ENCODE measurements at regions not wholly inside any gene's neighbourhood (a gene's known extent, or its start where the extent isn't known, plus 50 kb on each side); places are given as distances from the start of the nearest gene placed in this dataset.

GRCh38 chr3:72577190-72577589, 271.1 kb downstream of the SHQ1 start:
- Histone ChIP-seq H3K27ac (no peak overlapping the region), H3K4me1 (no peaks in the 10 kb centered on the region), H3K9me3 (no peaks in the 10 kb centered on the region), H3K36me3 (no peaks in the 10 kb centered on the region), H3K4me3 (no peak overlapping the region), H3K27me3 (no peaks in the 10 kb centered on the region)
- DNase-seq: no peak
- intact Hi-C loops (cut with DNase I; ENCODE audit: low total_unique reads): no loop called here
- no peak for TF ChIP-seq POLR2A (IDR thresholded peaks at IDR 0.05)
- TF ChIP-seq, protein P1, sequence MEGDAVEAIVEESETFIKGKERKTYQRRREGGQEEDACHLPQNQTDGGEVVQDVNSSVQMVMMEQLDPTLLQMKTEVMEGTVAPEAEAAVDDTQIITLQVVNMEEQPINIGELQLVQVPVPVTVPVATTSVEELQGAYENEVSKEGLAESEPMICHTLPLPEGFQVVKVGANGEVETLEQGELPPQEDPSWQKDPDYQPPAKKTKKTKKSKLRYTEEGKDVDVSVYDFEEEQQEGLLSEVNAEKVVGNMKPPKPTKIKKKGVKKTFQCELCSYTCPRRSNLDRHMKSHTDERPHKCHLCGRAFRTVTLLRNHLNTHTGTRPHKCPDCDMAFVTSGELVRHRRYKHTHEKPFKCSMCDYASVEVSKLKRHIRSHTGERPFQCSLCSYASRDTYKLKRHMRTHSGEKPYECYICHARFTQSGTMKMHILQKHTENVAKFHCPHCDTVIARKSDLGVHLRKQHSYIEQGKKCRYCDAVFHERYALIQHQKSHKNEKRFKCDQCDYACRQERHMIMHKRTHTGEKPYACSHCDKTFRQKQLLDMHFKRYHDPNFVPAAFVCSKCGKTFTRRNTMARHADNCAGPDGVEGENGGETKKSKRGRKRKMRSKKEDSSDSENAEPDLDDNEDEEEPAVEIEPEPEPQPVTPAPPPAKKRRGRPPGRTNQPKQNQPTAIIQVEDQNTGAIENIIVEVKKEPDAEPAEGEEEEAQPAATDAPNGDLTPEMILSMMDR (IDR thresholded peaks at IDR 0.05): no peak

- no peak overlapping the region for H3K27ac ChIP-seq
- TF ChIP-seq POLR2A (IDR thresholded peaks at IDR 0.05): no peak
- TF ChIP-seq, protein P1 (IDR thresholded peaks at IDR 0.05): no peak
Measured at GRCh38 chr3:72576563-72576962, 271.7 kb downstream of the SHQ1 start.

GRCh38 chr3:72574144-72574543, 274.1 kb downstream of the SHQ1 start:
- no peaks in the 10 kb centered on the region for H3K9me3 ChIP-seq
- intact Hi-C loops (cut with DNase I; ENCODE audit: low total_unique reads): no loop called here
- DNase-seq: no peak
- H3K27ac ChIP-seq: no peak overlapping the region
- no peak overlapping the region for H3K4me3 ChIP-seq
- H3K36me3 ChIP-seq: no peaks in the 10 kb centered on the region
- no peaks in the 10 kb centered on the region for H3K4me1 ChIP-seq
- no peaks in the 10 kb centered on the region for H3K27me3 ChIP-seq
- TF ChIP-seq, protein P1 (IDR thresholded peaks at IDR 0.05): no peak
- TF ChIP-seq POLR2A (IDR thresholded peaks at IDR 0.05): no peak

More at GRCh38 chr3:72576563-72576962, 271.7 kb downstream of the SHQ1 start:
- no peak overlapping the region for H3K4me3 ChIP-seq
- DNase-seq: no peak
- intact Hi-C loops (cut with DNase I; ENCODE audit: low total_unique reads): no loop called here
- H3K9me3 ChIP-seq: no peaks in the 10 kb centered on the region
- no peaks in the 10 kb centered on the region for H3K4me1 ChIP-seq
- no peaks in the 10 kb centered on the region for H3K36me3 ChIP-seq
- no peaks in the 10 kb centered on the region for H3K27me3 ChIP-seq

- H3K27ac ChIP-seq: no peak overlapping the region
- DNase-seq: no peak
- H3K36me3 ChIP-seq: no peaks in the 10 kb centered on the region
- no peaks in the 10 kb centered on the region for H3K9me3 ChIP-seq
- TF ChIP-seq POLR2A (IDR thresholded peaks at IDR 0.05): no peak
- TF ChIP-seq, protein P1 (IDR thresholded peaks at IDR 0.05): no peak
- no peak overlapping the region for H3K4me3 ChIP-seq
- intact Hi-C loops (cut with DNase I; ENCODE audit: low total_unique reads): no loop called here
- H3K27me3 ChIP-seq: no peaks in the 10 kb centered on the region
- no peaks in the 10 kb centered on the region for H3K4me1 ChIP-seq
Measured at GRCh38 chr3:72573051-72573450, 275.2 kb downstream of the SHQ1 start.

- TF ChIP-seq POLR2A (IDR thresholded peaks at IDR 0.05): no peak
- TF ChIP-seq, protein P1 (IDR thresholded peaks at IDR 0.05): no peak
- no peaks in the 10 kb centered on the region for H3K4me1 ChIP-seq
- H3K9me3 ChIP-seq: no peaks in the 10 kb centered on the region
- intact Hi-C loops (cut with DNase I; ENCODE audit: low total_unique reads): no loop called here
- DNase-seq: no peak
- no peaks in the 10 kb centered on the region for H3K27me3 ChIP-seq
- no peak overlapping the region for H3K4me3 ChIP-seq
- no peaks in the 10 kb centered on the region for H3K36me3 ChIP-seq
- no peak overlapping the region for H3K27ac ChIP-seq
Measured at GRCh38 chr3:72572489-72573007, 275.7 kb downstream of the SHQ1 start.
